ENCODE measurements at regions not wholly inside any gene's neighbourhood (a gene's known extent, or its start where the extent isn't known, plus 50 kb on each side); places are given as distances from the start of the nearest gene placed in this dataset.

GRCh38 chr13:54913668-54914067, 1885.1 kb downstream of the OLFM4 start:
- TF ChIP-seq CTCF (IDR thresholded peaks at IDR 0.05) (no peak), POLR2A (IDR thresholded peaks at IDR 0.05) (no peak)

Measured in thyroid gland (tissue), 4 donors.